AG09309 (cell line): ENCODE measurements at regions not wholly inside any gene's neighbourhood (a gene's known extent, or its start where the extent isn't known, plus 50 kb on each side); places are given as distances from the start of the nearest gene placed in this dataset.

Experiments used
- DNase-seq: peaks from one replicate; pipeline ENCODE4 v3.0.0-alpha.2; 2010; ENCODE audit warnings: low read depth
- H3K4me3 ChIP-seq: 2 replicates; pipeline ENCODE4 v1.5.1; 2011; ENCODE audit warnings: mild to moderate bottlenecking, low read depth, low read length, moderate library complexity; ENCODE audit not compliant: control insufficient read depth
- TF ChIP-seq, protein P1 (sequence below): IDR thresholded peaks from 2 replicates; pipeline ENCODE4 v1.5.1; 2011; ENCODE audit warnings: mild to moderate bottlenecking, low read depth, low read length, inconsistent platforms; ENCODE audit not compliant: insufficient read depth, control insufficient read depth; ENCODE audit errors: missing control alignments

- H3K4me3 ChIP-seq: no peak overlapping the region
- TF ChIP-seq, protein P1, sequence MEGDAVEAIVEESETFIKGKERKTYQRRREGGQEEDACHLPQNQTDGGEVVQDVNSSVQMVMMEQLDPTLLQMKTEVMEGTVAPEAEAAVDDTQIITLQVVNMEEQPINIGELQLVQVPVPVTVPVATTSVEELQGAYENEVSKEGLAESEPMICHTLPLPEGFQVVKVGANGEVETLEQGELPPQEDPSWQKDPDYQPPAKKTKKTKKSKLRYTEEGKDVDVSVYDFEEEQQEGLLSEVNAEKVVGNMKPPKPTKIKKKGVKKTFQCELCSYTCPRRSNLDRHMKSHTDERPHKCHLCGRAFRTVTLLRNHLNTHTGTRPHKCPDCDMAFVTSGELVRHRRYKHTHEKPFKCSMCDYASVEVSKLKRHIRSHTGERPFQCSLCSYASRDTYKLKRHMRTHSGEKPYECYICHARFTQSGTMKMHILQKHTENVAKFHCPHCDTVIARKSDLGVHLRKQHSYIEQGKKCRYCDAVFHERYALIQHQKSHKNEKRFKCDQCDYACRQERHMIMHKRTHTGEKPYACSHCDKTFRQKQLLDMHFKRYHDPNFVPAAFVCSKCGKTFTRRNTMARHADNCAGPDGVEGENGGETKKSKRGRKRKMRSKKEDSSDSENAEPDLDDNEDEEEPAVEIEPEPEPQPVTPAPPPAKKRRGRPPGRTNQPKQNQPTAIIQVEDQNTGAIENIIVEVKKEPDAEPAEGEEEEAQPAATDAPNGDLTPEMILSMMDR: no peak
- no peak for DNase-seq
Measured at GRCh38 chr18:41269294-41269693, 685.7 kb upstream of the PIK3C3 start.

DNA sequence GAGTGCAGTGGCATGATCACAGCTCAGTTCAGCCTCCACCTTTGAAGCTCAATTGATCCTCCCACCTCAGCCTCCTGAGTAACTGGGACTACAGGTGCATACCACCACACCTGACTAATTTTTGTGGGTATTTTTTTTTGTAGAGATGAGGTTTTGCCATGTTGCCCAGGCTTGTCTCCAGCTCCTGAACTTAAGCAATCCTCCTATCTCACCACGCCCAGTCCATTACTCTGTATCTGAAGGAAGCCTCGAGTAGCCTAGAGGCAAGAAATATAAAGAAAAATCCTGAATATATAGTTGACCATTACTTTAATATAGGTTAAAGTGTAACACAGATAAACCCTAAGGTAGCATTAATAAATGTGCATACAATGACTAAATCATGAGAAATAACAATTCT is 686.8 kb upstream of the PIK3C3 start:
- TF ChIP-seq, protein P1: no peak
- H3K4me3 ChIP-seq: no peak overlapping the region
- no peak for DNase-seq

GRCh38 chr18:41266616-41267015 is 688.4 kb upstream of the PIK3C3 start:
- DNase-seq: no peak

GRCh38 chr18:41266204-41266603 is 688.8 kb upstream of the PIK3C3 start:
- no peak overlapping the region for H3K4me3 ChIP-seq
- DNase-seq: no peak
- TF ChIP-seq, protein P1: no peak

More at GRCh38 chr18:41266616-41267015, 688.4 kb upstream of the PIK3C3 start:
- TF ChIP-seq, protein P1: no peak
- H3K4me3 ChIP-seq: no peak overlapping the region

- DNase-seq: no peak
- H3K4me3 ChIP-seq: no peak overlapping the region
- TF ChIP-seq, protein P1: no peak
Measured at GRCh38 chr18:41265047-41265446, 690.0 kb upstream of the PIK3C3 start.

GRCh38 chr18:41263956-41264355 is 691.1 kb upstream of the PIK3C3 start:
- TF ChIP-seq, protein P1: no peak
- no peak for DNase-seq
- H3K4me3 ChIP-seq: no peak overlapping the region

DNA sequence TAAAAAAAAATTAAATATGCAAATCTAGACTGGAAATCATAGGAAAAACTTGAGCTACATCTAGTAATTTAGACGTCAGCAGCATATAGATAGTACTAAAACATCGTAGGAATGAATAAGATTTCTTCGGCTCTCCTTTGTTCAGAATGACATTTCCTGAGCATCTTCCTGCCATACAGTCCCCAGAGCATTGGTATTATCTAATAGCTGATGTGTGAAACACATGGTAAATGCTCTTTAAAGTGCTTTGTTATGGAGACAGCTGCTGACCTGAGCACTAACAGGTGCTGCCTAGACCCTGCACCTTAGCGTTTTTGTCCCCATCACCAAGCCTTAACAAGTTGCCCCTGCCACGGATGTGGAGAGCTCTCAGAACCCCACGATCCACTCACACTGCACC is 692.3 kb upstream of the PIK3C3 start:
- DNase-seq: no peak
- TF ChIP-seq, protein P1: no peak

More for the DNA sequence above, 692.3 kb upstream of the PIK3C3 start:
- no peak overlapping the region for H3K4me3 ChIP-seq
